ENCODE measurements at regions not wholly inside any gene's neighbourhood (a gene's known extent, or its start where the extent isn't known, plus 50 kb on each side); places are given as distances from the start of the nearest gene placed in this dataset.

GRCh38 chr3:188041193-188041592, 112.8 kb upstream of the LPP start:
- Mint-ChIP-seq H3K4me3 (no peak overlapping the region), H3K9me3 (no peaks in the 10 kb centered on the region), H3K27me3 (peaks cover 0 to 2% of the 10 kb centered on the region in 2 donors), H3K27ac (no peak overlapping the region), H3K36me3 (no peaks in the 10 kb centered on the region), H3K4me1 (peaks cover 9 to 21% (median 10%) of the 10 kb centered on the region in 3 donors)
- CTCF ChIA-PET: interaction anchor here (1.6 kb wide), 1 partner anchor 18 kb away, joined by 3 read pairs; no protein-coding TSS in a partner anchor
- Histone ChIP-seq H3K27me3 (ENCODE audit: insufficient read depth, low read length, poor library complexity, severe bottlenecking) (no peaks in the 10 kb centered on the region), H3K4me3 (ENCODE audit: low read length) (no peak overlapping the region), H3K9me3 (ENCODE audit: low read length) (no peaks in the 10 kb centered on the region), H3K27ac (ENCODE audit: low read depth, low read length) (no peak overlapping the region), H3K4me1 (ENCODE audit: insufficient read depth, low read length) (no peaks in the 10 kb centered on the region), H3K36me3 (ENCODE audit: insufficient read depth, low read length) (no peaks in the 10 kb centered on the region)
- DNase-seq: no peak
- POLR2A ChIA-PET: no interaction called here

GRCh38 chr3:188041895-188042294, 112.1 kb upstream of the LPP start:
- H3K4me3 ChIP-seq (ENCODE audit: low read length): no peak overlapping the region
- no peaks in the 10 kb centered on the region for H3K4me1 ChIP-seq (ENCODE audit: insufficient read depth, low read length)
- Mint-ChIP-seq H3K36me3 (no peaks in the 10 kb centered on the region), H3K9me3 (no peaks in the 10 kb centered on the region), H3K4me3 (no peak overlapping the region), H3K4me1 (peaks cover 9 to 21% (median 10%) of the 10 kb centered on the region in 3 donors), H3K27me3 (peaks cover 0 to 2% of the 10 kb centered on the region in 2 donors), H3K27ac (no peak overlapping the region)
- no peak for DNase-seq
- no peaks in the 10 kb centered on the region for H3K36me3 ChIP-seq (ENCODE audit: insufficient read depth, low read length)
- H3K27me3 ChIP-seq (ENCODE audit: insufficient read depth, low read length, poor library complexity, severe bottlenecking): no peaks in the 10 kb centered on the region
- no peaks in the 10 kb centered on the region for H3K9me3 ChIP-seq (ENCODE audit: low read length)
- H3K27ac ChIP-seq (ENCODE audit: low read depth, low read length): no peak overlapping the region
- ChIA-PET CTCF (interaction anchor here (1.2 to 1.7 kb wide), 4 partner anchors 9 to 19 kb away, joined by 3 to 4 read pairs (median 4); no protein-coding TSS in a partner anchor), POLR2A (no interaction called here)

GRCh38 chr3:188042466-188042865, 111.5 kb upstream of the LPP start:
- Mint-ChIP-seq H3K36me3 (no peaks in the 10 kb centered on the region), H3K4me3 (no peak overlapping the region), H3K27ac (no peak overlapping the region), H3K9me3 (no peaks in the 10 kb centered on the region), H3K4me1 (peaks cover 9 to 21% (median 10%) of the 10 kb centered on the region in 3 donors), H3K27me3 (peaks cover 0 to 2% of the 10 kb centered on the region in 2 donors)
- no peaks in the 10 kb centered on the region for H3K27me3 ChIP-seq (ENCODE audit: insufficient read depth, low read length, poor library complexity, severe bottlenecking)
- H3K9me3 ChIP-seq (ENCODE audit: low read length): no peaks in the 10 kb centered on the region
- CTCF ChIA-PET: interaction anchor here (1.2 to 1.7 kb wide), 4 partner anchors 8 to 19 kb away, joined by 3 to 4 read pairs (median 4); no protein-coding TSS in a partner anchor
- POLR2A ChIA-PET: no interaction called here
- H3K27ac ChIP-seq (ENCODE audit: low read depth, low read length): no peak overlapping the region
- no peak for DNase-seq
- no peaks in the 10 kb centered on the region for H3K4me1 ChIP-seq (ENCODE audit: insufficient read depth, low read length)
- H3K36me3 ChIP-seq (ENCODE audit: insufficient read depth, low read length): no peaks in the 10 kb centered on the region
- no peak overlapping the region for H3K4me3 ChIP-seq (ENCODE audit: low read length)

- CTCF ChIA-PET: interaction anchor here (0.7 to 1.2 kb wide), 2 partner anchors 8 to 120 kb away, joined by 3 read pairs; no protein-coding TSS in a partner anchor
Measured at GRCh38 chr3:188043891-188044290, 110.1 kb upstream of the LPP start.

DNA sequence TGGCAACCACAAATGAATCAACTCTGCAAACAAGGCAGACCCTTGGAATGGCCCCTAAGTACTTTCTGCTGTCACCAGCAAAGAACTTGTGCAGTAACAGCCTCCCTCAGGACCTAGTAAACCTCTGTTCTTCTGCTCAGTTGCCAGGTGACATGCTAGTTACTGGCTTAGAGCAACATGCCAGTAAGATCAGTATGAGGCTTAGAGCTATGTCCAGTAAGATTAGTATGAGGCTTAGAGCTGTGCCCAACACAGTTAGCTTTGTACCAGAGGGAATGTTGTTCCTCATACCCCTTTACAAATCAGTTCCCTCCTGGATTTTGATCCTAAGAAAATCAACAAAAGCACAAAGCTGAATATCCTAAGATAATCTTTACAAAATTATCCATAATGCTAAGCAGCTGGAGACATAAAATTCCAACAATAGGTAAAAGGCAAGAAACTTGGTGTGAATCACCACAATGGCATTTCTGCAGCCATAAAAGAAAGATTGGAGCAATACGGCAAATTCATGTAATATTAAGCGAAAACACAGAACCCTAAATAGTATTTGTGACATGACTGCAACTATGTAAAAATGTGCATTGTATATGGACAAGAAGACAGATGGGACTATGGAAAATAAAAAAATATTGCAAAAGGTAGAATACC, 107.3 kb upstream of the LPP start:
- ChIA-PET CTCF (no interaction called here), POLR2A (no interaction called here)
- Histone ChIP-seq H3K27ac (ENCODE audit: low read depth, low read length) (no peak overlapping the region), H3K36me3 (ENCODE audit: insufficient read depth, low read length) (no peaks in the 10 kb centered on the region), H3K4me1 (ENCODE audit: insufficient read depth, low read length) (peaks cover 15% of the 10 kb centered on the region), H3K4me3 (ENCODE audit: low read length) (no peak overlapping the region), H3K27me3 (ENCODE audit: insufficient read depth, low read length, poor library complexity, severe bottlenecking) (no peaks in the 10 kb centered on the region), H3K9me3 (ENCODE audit: low read length) (no peaks in the 10 kb centered on the region)
- Mint-ChIP-seq H3K27me3 (peaks cover 0 to 2% of the 10 kb centered on the region in 2 donors), H3K27ac (no peak overlapping the region), H3K4me1 (peaks cover 20 to 28% (median 21%) of the 10 kb centered on the region in 3 donors), H3K9me3 (no peaks in the 10 kb centered on the region), H3K4me3 (no peak overlapping the region), H3K36me3 (peaks cover 0 to 1% (median 0%) of the 10 kb centered on the region in 3 donors)
- no peak for DNase-seq

More at GRCh38 chr3:188043891-188044290, 110.1 kb upstream of the LPP start:
- no peaks in the 10 kb centered on the region for H3K36me3 ChIP-seq (ENCODE audit: insufficient read depth, low read length)
- POLR2A ChIA-PET: no interaction called here
- Mint-ChIP-seq H3K4me1 (peaks cover 9 to 21% (median 13%) of the 10 kb centered on the region in 3 donors), H3K4me3 (no peak overlapping the region), H3K9me3 (no peaks in the 10 kb centered on the region), H3K27ac (peak overlapping the region in 2 of 8 donors; percentile 8 to 25), H3K36me3 (no peaks in the 10 kb centered on the region), H3K27me3 (peaks cover 0 to 2% of the 10 kb centered on the region in 2 donors)
- no peak for DNase-seq
- no peaks in the 10 kb centered on the region for H3K27me3 ChIP-seq (ENCODE audit: insufficient read depth, low read length, poor library complexity, severe bottlenecking)
- no peaks in the 10 kb centered on the region for H3K4me1 ChIP-seq (ENCODE audit: insufficient read depth, low read length)
- no peak overlapping the region for H3K4me3 ChIP-seq (ENCODE audit: low read length)
- H3K9me3 ChIP-seq (ENCODE audit: low read length): no peaks in the 10 kb centered on the region
- no peak overlapping the region for H3K27ac ChIP-seq (ENCODE audit: low read depth, low read length)

DNA sequence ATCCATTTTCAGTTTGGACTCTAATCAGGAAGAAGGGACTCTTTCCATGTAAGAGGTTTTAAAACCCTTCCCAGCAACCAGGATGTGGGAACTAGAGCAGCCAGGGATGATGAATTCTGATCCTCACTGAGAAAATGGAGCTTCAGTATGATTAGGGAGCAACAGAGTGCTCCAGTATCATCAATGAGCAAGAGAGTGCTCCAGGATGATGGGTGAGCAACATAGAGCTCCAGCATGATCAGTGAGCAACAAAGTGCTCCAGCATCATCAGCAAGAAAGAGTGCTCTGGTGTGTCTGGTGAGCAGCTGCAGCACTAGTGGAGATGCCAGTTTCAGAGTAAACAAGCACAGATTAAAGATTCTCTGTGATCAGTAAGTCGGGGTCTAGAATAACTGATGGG, 106.4 kb upstream of the LPP start:
- H3K4me1 Mint-ChIP-seq: peaks cover 20 to 28% (median 21%) of the 10 kb centered on the region in 3 donors
- POLR2A ChIA-PET: no interaction called here

GRCh38 chr3:188049606-188050530, 104.1 kb upstream of the LPP start:
- ChIA-PET POLR2A (interaction anchor here (0.6 kb wide), 1 partner anchor 287 kb away, joined by 3 read pairs; no protein-coding TSS in a partner anchor), CTCF (interaction anchor here (1.1 to 2.2 kb wide), 6 partner anchors 8 to 310 kb away, joined by 3 to 9 read pairs (median 4); no protein-coding TSS in a partner anchor)
- Histone ChIP-seq H3K27ac (ENCODE audit: low read depth, low read length) (no peak overlapping the region), H3K4me1 (ENCODE audit: insufficient read depth, low read length) (peaks cover 15% of the 10 kb centered on the region), H3K9me3 (ENCODE audit: low read length) (no peaks in the 10 kb centered on the region), H3K36me3 (ENCODE audit: insufficient read depth, low read length) (no peaks in the 10 kb centered on the region), H3K4me3 (ENCODE audit: low read length) (no peak overlapping the region), H3K27me3 (ENCODE audit: insufficient read depth, low read length, poor library complexity, severe bottlenecking) (no peaks in the 10 kb centered on the region)
- H3K4me3 Mint-ChIP-seq: peak overlapping the region in 6 of 7 donors; percentile 8 to 55 (median 40)
- peaks cover 20 to 27% (median 22%) of the 10 kb centered on the region in 3 donors for H3K4me1 Mint-ChIP-seq
- peak overlapping the region in 7 of 8 donors; percentile 3 to 93 (median 44) for H3K27ac Mint-ChIP-seq
- peak; percentile 10 to 47 (median 19) for DNase-seq
- H3K27me3 Mint-ChIP-seq: peaks cover 0 to 2% of the 10 kb centered on the region in 2 donors
- H3K36me3 Mint-ChIP-seq: peaks cover 0 to 1% (median 0%) of the 10 kb centered on the region in 3 donors
- H3K9me3 Mint-ChIP-seq: no peaks in the 10 kb centered on the region

More for the DNA sequence above, 106.4 kb upstream of the LPP start:
- Histone ChIP-seq H3K36me3 (ENCODE audit: insufficient read depth, low read length) (no peaks in the 10 kb centered on the region), H3K9me3 (ENCODE audit: low read length) (no peaks in the 10 kb centered on the region), H3K4me1 (ENCODE audit: insufficient read depth, low read length) (peaks cover 15% of the 10 kb centered on the region), H3K4me3 (ENCODE audit: low read length) (no peak overlapping the region), H3K27ac (ENCODE audit: low read depth, low read length) (no peak overlapping the region), H3K27me3 (ENCODE audit: insufficient read depth, low read length, poor library complexity, severe bottlenecking) (no peaks in the 10 kb centered on the region)
- Mint-ChIP-seq H3K36me3 (peaks cover 0 to 1% (median 0%) of the 10 kb centered on the region in 3 donors), H3K9me3 (no peaks in the 10 kb centered on the region), H3K27me3 (peaks cover 0 to 2% of the 10 kb centered on the region in 2 donors), H3K4me3 (no peak overlapping the region), H3K27ac (no peak overlapping the region)
- no peak for DNase-seq
- CTCF ChIA-PET: no interaction called here

Measured in CD8-positive, alpha-beta memory T cell (primary cell).